ENCODE measurements at regions not wholly inside any gene's neighbourhood (a gene's known extent, or its start where the extent isn't known, plus 50 kb on each side); places are given as distances from the start of the nearest gene placed in this dataset.

- no peak for TF ChIP-seq CTCF (IDR thresholded peaks at IDR 0.05)
- no peak for TF ChIP-seq POLR2A (IDR thresholded peaks at IDR 0.05)
- no peak for TF ChIP-seq EP300 (IDR thresholded peaks at IDR 0.05)
Measured at GRCh38 chr4:30207389-30207788, 512.8 kb upstream of the PCDH7 start.
